ENCODE measurements at regions not wholly inside any gene's neighbourhood (a gene's known extent, or its start where the extent isn't known, plus 50 kb on each side); places are given as distances from the start of the nearest gene placed in this dataset.

DNA sequence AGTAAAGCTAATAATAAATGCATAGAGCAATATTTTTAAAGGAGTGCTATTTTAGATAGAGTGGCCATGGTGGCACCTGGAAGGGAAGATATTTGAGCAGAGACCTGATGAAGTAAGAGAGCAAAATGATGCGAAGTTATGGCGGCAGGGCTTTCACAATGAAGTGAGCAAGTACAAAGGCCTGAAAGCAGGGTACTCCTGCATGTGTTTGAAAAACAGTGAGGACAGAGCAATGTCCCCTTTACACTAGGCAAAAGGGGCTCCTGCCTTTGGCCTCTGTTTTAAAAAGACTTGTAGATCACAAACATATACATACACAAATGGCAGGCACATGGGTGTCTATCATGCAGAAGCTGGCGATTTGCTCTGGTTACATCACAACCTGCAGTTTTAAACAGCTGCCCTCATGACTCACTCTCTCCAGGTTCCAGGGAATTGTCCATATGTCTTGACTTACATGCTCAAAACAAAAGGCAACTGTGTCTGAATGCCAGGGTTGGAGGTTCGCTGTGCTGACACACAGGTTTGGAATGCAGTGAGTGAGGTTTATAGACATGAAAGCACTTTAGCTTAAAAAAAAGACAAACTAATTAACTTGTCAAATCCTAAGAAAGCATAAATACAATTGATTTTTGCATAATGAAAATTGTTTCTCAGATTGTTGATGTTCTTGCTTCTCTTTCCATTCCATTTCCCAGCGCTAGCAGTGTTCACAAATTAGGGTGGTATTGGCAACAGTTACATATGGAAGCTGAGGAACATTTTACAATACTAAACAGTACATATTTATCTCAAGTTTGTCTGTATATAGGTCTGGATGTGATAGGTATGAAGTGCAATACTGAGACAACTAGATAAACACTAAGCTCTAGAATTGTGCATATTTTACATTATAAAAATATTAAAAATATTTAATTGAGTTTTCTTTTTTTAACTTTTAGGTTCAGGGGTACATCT, 313.9 kb downstream of the BARHL2 start:
- DNase-seq (ENCODE audit: low spot score) = no peak

DNA sequence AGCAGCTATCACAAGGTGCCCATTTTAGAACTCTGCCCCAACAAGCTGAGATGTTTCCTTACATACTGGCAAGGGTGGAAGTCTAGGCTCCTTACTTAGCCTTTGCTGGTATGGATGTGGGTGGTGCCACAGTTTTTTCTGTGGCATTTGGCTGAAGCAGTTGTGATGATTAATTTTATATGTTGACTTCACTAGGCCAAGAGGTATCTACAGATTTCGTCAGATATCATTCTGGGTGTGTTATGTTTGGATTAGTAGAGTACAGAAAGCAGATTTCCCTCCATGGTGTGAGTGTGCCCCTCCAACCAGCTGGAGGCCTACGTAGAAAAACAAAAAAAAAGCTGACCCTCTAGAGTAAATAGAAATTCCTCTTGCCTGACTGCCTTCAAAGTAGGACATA, 317.0 kb downstream of the BARHL2 start:
- DNase-seq (ENCODE audit: low spot score) = no peak

DNA sequence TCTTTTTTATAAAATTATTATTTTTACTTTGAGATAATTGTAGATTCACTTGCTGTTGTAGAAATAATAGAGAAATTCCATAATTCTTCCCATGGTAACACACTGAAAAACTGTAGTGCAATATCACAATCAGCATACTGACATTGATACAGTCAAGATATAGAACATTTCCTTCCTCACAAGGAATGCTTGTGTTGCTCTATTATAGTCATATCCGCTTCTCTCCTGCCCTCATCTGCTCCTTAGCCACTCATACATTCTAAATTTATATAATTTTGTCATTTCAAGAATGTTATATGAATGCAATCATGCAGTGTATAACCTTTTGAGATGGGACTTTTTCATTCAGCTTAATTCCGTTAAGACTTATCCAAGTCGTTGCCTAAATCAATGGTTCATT, 320.2 kb downstream of the BARHL2 start:
- no peak for DNase-seq (ENCODE audit: low spot score)

DNA sequence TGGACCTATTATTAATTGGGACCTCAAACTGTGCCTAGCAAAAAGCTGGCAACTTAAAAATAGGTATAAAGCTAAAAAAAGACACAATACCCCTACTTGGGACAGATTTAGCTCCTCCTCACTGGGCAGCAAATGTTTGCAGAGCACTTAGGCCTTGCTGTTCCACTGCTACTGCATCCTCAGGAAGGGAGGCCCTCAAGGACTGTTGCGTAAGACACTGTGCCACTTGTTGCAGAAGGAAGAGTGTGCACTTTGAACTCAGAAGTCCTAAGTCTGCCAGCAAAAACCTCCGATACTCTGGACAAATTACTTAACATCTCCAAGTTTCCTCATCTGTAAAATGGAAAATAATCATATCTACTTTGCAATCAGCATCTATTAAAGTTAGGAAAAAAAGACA, 322.9 kb downstream of the BARHL2 start:
- no peak for DNase-seq (ENCODE audit: low spot score)

DNA sequence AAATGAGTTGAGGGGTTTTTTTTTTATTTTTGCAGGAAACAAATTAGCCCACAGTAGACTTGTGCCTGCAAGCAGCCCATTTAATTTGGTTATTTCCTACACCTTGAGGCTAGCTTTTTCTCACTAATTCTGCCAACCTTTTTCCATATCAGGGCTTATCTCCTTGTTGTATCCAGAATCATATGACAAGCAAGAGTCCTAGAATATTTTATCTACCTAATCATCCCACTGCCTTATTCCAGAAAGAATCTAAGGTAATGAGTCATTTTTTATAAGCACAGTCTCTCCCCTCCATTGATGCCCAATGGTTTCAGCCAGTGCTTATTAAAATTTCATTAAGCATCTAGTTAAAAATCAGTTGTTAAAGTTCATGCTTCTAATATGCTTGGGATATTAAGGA, 324.1 kb downstream of the BARHL2 start:
- DNase-seq (ENCODE audit: low spot score) = no peak

DNA sequence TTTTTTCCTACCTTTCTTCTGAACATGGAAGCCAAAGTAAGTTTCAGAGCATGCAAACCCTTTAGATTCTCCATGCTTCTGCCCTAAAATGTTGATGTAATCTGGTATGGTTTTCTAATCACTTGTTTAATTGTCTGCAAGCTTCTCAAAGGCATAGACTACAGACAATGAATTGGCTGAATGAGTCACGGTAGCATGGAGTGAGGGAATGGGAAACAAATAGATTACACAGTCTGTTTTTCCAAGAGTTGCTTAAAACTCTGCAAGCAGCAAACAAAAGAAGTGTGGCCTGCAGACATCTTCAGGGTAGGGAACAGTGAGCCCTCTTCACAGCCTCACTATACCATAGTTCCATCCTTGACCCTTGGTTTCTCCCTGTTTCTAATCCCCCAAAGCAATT, 326.0 kb downstream of the BARHL2 start:
- DNase-seq (ENCODE audit: low spot score) = no peak

DNA sequence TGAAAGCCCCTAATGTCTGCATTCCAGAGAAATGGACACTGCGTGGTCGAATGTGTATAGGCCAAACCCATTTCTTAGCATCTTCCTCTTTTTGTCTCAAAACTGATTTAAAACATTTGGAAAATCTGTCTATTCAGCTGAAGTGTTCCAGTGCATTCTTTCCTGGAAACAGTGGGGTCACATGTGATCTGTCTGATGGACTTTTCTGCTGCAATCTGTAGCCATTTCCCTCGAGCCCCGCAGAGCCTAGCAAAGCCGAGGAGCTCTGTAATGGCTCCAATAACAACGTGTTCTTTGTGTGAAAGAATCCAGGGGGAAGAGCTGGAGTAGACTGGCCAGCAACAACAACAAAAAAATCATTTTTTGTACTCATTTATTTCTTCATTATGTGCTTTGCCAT, 329.3 kb downstream of the BARHL2 start:
- no peak for DNase-seq (ENCODE audit: low spot score)

DNA sequence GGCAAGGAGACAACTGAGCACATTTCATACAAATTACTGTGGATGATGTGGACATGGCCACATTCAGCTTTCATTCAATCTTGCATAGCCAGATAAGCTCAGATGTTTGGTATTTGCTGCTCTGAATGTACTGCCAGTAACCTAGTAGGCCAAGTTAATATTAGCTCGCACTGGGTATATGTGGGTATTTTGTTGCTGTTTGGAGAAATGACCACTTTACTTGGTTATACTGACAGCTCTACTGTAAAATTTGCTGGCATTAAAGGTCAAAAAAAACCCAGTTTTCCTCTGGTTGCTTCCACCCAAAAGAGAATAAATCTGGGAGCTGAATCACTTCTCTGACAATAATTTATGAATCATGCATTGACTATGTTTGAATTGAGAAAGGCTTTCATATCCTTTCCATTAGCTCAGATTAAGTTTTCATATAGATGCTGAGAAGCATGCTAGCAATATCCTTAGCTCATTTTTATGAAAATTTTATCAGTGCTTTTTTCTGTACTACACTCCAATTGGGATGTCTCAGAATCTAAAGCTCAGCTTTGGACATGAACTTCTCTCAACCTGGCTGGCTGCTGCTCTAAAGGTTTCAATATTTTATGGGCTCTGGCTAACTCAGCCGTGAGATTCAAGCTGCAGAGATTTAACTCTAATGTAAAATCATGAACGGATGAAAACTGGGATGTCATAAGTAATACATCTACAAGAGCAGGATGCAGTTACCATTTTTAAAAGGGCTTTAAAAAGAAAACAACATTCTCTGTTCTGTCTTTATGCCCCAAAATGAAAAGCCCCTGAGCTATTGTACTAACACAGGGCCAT, 330.0 kb downstream of the BARHL2 start:
- no peak for DNase-seq (ENCODE audit: low spot score)

DNA sequence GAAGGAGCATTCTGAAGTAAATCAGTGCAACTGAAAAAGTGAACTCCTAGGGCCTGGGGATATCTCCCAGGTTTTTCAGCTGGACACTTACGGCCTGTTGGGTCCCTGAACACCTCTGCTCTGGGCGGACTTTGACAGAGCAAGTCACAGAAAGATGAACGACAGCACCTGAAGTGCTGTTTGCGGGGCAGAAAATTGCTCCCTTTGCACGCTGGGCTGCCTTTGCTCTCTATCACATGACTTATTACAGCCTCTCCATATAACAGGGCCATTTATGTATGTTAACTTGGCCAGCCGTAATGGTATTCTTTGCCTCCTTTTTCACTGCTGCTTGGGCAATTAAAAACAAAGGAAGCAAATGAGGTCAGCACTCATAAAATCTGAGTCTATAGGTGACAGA, 332.9 kb downstream of the BARHL2 start:
- DNase-seq (ENCODE audit: low spot score) = no peak

DNA sequence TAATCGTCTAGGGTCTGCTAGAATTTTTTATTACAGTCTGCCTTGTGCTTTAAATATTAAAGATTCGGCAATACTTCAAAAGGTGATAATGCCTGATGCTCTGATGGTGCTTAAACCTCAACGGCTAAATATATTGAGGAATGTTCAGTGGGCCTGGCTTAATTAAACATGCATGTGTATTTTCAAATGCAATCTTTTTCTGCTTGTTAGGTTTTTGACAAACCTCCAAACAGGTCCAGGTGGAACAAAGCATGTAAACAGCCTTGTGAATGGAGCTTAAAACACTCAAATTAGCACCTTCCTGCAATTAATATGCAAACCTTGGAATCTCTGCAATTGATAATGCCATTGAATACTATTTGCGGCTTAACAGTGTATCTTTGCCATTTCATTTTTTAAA, 334.9 kb downstream of the BARHL2 start:
- DNase-seq (ENCODE audit: low spot score) = no peak

DNA sequence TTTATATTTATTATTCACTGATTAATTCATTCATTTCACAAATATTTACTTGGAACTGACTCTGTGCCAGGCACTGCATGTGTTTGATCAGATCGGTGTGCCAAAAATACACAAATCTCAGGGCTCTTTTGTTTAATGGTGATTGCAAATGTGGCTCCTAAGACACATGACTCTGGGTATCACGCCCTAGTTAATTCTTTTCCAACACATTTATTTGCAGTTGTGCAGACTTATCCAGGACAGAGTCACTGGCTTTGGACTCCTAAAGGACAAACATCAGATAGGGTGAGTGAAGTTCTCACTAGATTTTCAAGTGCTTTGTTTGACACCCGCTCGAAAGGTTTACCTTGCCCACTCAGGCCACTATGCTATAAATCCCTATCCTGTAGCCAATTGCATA, 335.5 kb downstream of the BARHL2 start:
- no peak for DNase-seq (ENCODE audit: low spot score)

DNA sequence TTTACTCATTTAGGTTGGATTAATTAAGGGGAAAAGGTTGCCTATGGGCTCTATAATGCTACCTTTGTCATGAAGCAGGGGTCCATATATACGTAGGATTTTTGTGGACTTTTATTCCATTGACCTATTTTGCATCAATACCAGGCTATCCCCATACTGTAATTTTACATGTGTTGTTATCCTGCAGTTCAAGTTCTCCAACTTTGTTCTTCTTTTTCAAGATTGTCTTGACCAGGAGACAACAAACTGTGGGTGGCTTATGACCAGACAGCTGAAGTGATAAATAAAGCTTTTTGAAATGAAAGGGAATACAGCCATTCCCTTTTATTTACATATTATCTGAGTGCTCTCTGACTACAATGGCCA, 345.7 kb downstream of the BARHL2 start:
- no peak for DNase-seq (ENCODE audit: low spot score)

DNA sequence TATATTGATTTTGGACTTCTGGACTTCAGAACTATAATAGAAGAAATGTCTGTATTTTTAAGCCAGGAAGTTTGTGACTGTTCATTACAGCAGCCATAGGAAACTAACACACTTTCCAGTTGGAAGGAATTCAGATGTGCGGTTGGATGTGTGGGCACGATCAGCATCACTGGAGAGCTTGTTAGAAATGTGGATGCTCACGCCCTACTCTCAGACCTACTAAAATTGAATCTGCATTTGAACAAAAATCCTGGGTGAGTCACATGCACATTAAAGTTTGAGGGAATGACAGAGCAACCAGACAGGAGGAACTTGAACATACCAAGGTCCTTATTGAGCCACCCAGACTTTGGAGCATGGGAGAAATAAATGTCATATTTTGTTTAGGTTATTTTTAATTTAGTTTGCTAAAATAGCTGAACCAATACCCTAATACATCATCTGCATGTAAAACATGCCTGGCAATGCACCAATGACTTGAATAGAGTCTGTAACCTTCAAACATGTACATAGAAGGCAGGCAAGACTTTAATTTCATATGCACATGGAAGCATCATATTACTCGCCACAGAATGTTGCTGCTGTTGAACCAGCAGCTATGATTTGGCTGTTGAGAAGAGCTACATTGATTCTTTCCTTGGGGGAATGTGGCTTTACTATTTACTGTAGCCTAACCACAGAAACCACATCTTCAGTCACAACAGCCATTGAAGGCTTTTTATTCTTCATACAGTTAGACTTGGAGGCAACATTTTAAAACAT, 346.2 kb downstream of the BARHL2 start:
- no peak for DNase-seq (ENCODE audit: low spot score)

DNA sequence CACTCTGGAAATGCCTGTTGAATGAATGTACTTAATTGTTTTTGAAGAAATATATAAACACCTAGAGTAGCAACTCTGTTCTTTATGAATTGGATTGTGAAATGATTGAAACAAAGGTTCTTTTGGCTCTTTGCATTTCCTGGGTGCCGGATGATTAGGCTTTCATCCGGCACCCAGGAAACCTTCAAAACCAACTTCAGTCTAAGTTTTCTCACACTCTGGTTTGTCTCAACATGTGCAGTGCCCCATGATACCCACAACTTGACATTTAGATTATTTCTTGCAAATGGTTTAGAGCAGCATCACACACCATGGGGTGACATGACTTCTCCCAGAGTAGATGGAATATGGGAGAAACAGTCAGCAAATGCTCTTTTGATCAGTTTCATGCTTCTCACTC, 354.9 kb downstream of the BARHL2 start:
- DNase-seq (ENCODE audit: low spot score) = no peak

DNA sequence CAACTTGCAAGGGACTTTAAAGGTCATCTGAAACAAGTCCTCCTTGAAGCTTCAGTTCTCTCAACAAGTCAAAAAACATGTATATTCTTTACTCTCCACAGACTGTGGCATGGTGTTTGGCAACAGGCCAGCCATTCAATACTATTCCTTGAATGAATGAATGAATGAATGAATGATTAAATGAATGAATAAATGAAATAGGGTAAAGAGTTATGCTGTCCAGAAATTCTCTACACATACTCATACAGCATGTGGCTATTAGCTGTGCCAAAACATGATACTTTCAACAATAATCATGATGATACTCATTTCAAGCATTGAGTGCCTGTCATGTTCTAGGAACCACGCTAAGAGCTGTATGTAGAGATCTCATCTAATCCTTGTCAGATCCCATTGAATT, 356.1 kb downstream of the BARHL2 start:
- no peak for DNase-seq (ENCODE audit: low spot score)

DNA sequence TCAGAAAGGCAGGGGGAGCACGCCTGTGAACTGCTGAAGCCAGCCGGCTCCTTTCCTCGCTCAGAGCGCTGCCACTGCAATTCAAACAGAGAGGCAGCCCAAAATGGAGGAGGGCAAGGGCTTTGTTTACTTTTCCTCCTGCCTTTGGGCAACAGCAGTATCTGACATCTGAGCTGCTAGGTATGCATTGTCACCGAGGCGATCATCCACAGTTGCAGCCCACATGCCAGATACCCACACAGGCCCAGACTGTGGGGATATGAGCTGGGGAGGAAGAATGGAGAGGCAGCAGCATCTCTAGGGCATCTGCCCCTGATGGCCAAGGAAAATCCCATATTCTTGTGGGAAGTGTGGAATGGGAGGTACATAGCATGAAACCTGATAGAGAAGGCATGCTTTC, 357.1 kb downstream of the BARHL2 start:
- no peak for DNase-seq (ENCODE audit: low spot score)

DNA sequence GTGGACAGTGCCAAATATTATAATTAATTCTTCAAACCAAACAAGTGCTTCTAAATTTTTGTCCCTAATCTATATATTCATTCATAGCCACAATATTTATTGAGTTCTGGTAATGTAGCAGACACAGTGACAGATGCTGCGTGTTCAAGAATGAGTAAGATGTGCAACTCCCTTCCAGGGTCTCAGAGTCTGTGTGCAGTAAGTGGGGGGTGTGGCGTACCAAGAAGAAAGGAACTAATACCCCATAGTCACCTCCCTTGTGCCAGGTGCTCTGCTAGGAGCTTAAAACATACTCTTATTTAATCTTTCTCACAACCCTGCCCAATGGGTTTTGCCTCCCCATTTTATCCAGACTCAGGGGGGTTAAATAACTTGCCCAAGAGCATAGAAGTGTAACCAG, 358.7 kb downstream of the BARHL2 start:
- no peak for DNase-seq (ENCODE audit: low spot score)

DNA sequence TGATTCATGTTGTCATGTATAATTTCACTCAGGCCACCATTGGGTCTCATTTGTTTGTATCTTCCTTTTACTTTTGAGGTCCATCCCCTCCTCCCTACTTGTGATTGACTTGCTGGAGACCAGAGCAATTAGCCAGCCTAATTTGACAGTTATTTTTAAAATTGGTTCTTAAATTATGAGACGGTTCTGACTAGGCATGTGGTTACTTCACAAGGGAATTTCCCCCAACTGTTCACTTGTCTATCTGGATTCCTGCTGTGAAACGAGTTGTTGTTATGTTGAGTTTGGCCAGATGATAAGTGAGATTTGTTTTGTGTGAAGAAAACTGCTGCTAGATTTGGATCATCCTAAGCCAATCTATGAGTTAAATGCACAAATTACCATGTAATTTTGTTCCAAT, 359.1 kb downstream of the BARHL2 start:
- no peak for DNase-seq (ENCODE audit: low spot score)

DNA sequence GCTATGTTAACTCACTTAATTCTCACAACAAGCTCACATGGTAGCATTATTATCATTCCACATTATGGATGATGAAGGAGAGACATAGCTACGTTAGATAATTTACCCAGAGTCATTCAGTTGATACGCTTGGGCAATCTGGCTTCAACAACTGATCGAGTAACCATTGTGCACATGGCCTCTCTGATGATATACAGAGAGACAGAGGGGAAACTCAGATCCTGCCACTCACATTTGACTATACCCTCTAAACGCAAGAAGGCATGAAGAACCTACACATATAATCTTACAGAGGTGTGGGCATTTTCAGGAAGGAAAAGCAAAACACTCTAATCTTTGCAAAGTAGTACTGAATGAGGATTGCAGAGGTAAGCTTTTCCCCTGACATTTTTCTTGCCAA, 360.1 kb downstream of the BARHL2 start:
- no peak for DNase-seq (ENCODE audit: low spot score)

DNA sequence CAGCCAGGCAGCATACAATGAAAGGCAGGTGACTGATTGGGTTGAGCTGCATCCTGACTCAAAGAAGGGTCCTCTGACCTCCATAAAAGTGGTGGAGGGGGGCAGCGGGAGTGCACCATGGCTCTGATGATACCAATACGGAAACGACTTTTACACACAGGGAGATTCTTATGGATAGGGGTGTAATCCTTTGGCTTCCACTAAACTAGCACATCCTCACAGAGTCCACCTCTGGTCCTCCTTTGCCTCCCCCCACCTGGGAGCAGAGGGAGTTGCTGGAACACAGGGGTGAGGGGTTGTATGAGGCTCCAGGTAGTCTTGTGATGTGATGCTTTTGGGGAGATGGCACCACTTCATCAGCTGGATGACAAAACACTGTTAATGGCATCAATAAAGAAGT, 361.0 kb downstream of the BARHL2 start:
- DNase-seq (ENCODE audit: low spot score) = no peak

DNA sequence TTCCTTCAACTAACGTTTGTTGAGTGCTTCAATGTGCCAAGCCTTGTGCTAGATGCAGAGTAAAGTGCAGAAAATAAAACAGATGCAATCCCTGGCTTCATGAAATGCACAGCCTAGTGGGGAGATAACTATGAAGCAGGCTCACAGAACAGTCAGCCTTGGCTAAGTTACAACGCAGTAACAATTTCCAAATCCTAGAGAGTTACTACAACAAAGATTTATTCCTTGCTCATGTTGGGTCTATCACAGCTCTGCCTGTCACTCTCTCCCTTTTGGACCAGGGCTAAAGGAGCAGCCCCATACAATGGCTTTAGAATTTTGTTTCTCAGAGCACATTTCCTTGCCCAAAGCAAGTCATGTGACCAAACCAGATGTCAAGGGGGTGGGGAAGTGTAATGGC, 359.8 kb downstream of the ZNF326 start:
- no peak for DNase-seq (ENCODE audit: low spot score)

DNA sequence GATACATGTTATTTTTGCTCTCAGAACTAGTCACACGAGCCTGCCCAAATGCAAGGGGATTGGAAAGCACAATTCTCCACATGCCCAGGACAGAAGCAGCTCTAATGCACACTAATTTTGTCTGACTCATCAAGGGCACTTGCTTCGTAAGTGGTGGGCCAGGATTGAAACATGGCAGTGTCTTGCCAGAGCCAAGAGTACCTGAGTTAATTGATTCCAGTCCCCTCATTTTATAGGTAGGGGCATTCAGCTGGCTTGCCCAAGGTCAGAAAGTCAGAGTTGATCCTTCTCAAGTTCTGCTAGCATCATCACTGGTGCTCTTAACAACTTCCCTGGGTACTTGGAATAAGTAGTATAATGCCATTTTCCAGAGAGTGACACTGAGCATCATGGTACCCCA, 356.1 kb downstream of the ZNF326 start:
- no peak for DNase-seq (ENCODE audit: low spot score)

DNA sequence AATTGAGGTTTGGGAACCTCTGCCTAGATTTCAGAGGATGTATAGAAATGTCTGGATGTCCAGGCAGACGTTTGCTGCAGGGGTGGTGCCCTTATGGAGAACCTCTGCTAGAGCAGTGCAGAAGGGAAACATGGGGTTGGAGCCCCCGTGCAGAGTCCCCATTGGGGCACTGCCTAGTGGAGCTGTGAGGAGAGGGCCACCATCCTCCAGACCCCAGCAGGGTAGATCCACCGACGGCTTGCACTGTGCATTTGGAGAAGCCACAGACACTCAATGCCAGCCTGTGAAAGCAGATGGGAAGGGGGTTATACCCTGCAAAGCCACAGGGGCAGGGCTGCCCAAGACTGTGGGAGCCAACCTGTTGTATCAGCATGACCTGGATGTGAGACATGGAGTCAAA, 354.6 kb downstream of the ZNF326 start:
- no peak for DNase-seq (ENCODE audit: low spot score)

Data from hematopoietic multipotent progenitor cell treated with erythropoietin and hydrocortisone succinate and interleukin-3 and kit ligand, for 15 days (in vitro differentiated cells).